Activated CD4-positive, alpha-beta T cell treated with anti-CD3 and anti-CD28 coated beads for 36 hours (primary cell): ENCODE measurements at regions not wholly inside any gene's neighbourhood (a gene's known extent, or its start where the extent isn't known, plus 50 kb on each side); places are given as distances from the start of the nearest gene placed in this dataset.
A peak's percentile ranks its signal among the peaks of the same experiment; 100 is the strongest.

Experiments used
- ATAC-seq: fragments of 200-7000 bp; cut with Tn5 transposase; one replicate; pipeline ENCODE4 v1.10.0; 2021; ENCODE audit warnings: mild to moderate bottlenecking, moderate library complexity
- CTCF ChIA-PET: fragments of 350-600 bp; sonication (Branson Sonifier 250); formaldehyde crosslinking; loops from one replicate; lab custom pipeline; 2021; ENCODE audit warnings: antibody characterized with exemption; lab: Charles Lee
- POLR2A ChIA-PET: fragments of 350-600 bp; sonication (Branson Sonifier 250); formaldehyde crosslinking; loops from one replicate; lab custom pipeline; 2021; ENCODE audit warnings: antibody characterized with exemption, inconsistent platforms; lab: Charles Lee
- DNase-seq: peaks from one replicate; pipeline ENCODE4 v3.0.0-alpha.2; 2020
- H3K27ac Mint-ChIP-seq: one replicate; pipeline ENCODE4 v1.8.0; 2021; ENCODE audit warnings: mixed read lengths
- H3K27me3 Mint-ChIP-seq: one replicate; pipeline ENCODE4 v1.8.0; 2021; ENCODE audit warnings: mixed read lengths
- H3K36me3 Mint-ChIP-seq: one replicate; pipeline ENCODE4 v1.8.0; 2021; ENCODE audit warnings: low read depth, mixed read lengths
- H3K4me1 Mint-ChIP-seq: one replicate; pipeline ENCODE4 v1.8.0; 2021; ENCODE audit warnings: mixed read lengths
- H3K4me3 Mint-ChIP-seq: one replicate; pipeline ENCODE4 v1.8.0; 2021; ENCODE audit warnings: mild to moderate bottlenecking, moderate library complexity, mixed read lengths
- H3K9me3 Mint-ChIP-seq: one replicate; pipeline ENCODE4 v1.8.0; 2021; ENCODE audit warnings: low read depth, mixed read lengths
- intact Hi-C, 2 experiments: fragments of 100-400 bp; cut with DNase I in 1 of 2; cut with micrococcal nuclease in 1 of 2; formaldehyde crosslinking; loops; one replicate each; pipeline versions ENCODE4 v1.14.2 to v1.15.1; 2022 to 2024; cut with DNase I, micrococcal nuclease

GRCh38 chr7:98541101-98541500 lies 76.0 kb upstream of the NPTX2 start:
- no peaks in the 10 kb centered on the region for H3K27me3 Mint-ChIP-seq
- H3K27ac Mint-ChIP-seq, result no peak overlapping the region
- intact Hi-C loops, result no loop called here
- ATAC-seq (no peak), DNase-seq (no peak)
- ChIA-PET POLR2A (no interaction called here), CTCF (no interaction called here)
- no peaks in the 10 kb centered on the region for H3K4me1 Mint-ChIP-seq
- H3K36me3 Mint-ChIP-seq, result no peaks in the 10 kb centered on the region
- peaks cover 6% of the 10 kb centered on the region for H3K9me3 Mint-ChIP-seq
- H3K4me3 Mint-ChIP-seq, result no peak overlapping the region

- intact Hi-C loops, result no loop called here
- H3K27me3 Mint-ChIP-seq, result no peaks in the 10 kb centered on the region
- ATAC-seq (no peak), DNase-seq (no peak)
- ChIA-PET POLR2A (no interaction called here), CTCF (no interaction called here)
- H3K4me3 Mint-ChIP-seq, result no peak overlapping the region
- no peaks in the 10 kb centered on the region for H3K4me1 Mint-ChIP-seq
- no peaks in the 10 kb centered on the region for H3K36me3 Mint-ChIP-seq
- no peak overlapping the region for H3K27ac Mint-ChIP-seq
- H3K9me3 Mint-ChIP-seq, result peaks cover 6% of the 10 kb centered on the region
These were observed 77.2 kb upstream of the NPTX2 start for GRCh38 chr7:98539865-98540264.

- Mint-ChIP-seq H3K27me3 (peaks cover 2% of the 10 kb centered on the region), H3K4me1 (no peaks in the 10 kb centered on the region), H3K27ac (no peak overlapping the region), H3K4me3 (no peak overlapping the region), H3K9me3 (peaks cover 6% of the 10 kb centered on the region), H3K36me3 (no peaks in the 10 kb centered on the region)
- CTCF ChIA-PET, result no interaction called here
- ATAC-seq (no peak), DNase-seq (no peak)
- intact Hi-C loops, result no loop called here
- POLR2A ChIA-PET, result no interaction called here
These were observed 80.3 kb upstream of the NPTX2 start for GRCh38 chr7:98536803-98537202.

- intact Hi-C loops, result no loop called here
- Mint-ChIP-seq H3K36me3 (no peaks in the 10 kb centered on the region), H3K4me1 (no peaks in the 10 kb centered on the region), H3K9me3 (peaks cover 6% of the 10 kb centered on the region), H3K27ac (no peak overlapping the region), H3K4me3 (no peak overlapping the region), H3K27me3 (peaks cover 2% of the 10 kb centered on the region)
- CTCF ChIA-PET, result no interaction called here
- DNase-seq (no peak), ATAC-seq (no peak)
- POLR2A ChIA-PET, result no interaction called here
These were observed 82.6 kb upstream of the NPTX2 start for GRCh38 chr7:98534493-98534892.

- no peak overlapping the region for H3K4me3 Mint-ChIP-seq
- ChIA-PET CTCF (no interaction called here), POLR2A (no interaction called here)
- H3K27ac Mint-ChIP-seq, result no peak overlapping the region
- H3K4me1 Mint-ChIP-seq, result no peaks in the 10 kb centered on the region
- DNase-seq (no peak), ATAC-seq (no peak)
- no peaks in the 10 kb centered on the region for H3K36me3 Mint-ChIP-seq
- H3K27me3 Mint-ChIP-seq, result peaks cover 2% of the 10 kb centered on the region
- H3K9me3 Mint-ChIP-seq, result peaks cover 4% of the 10 kb centered on the region
- intact Hi-C loops, result no loop called here
These were observed 85.4 kb upstream of the NPTX2 start for GRCh38 chr7:98531717-98532116.

- no peak overlapping the region for H3K27ac Mint-ChIP-seq
- ChIA-PET CTCF (no interaction called here), POLR2A (no interaction called here)
- ATAC-seq (no peak), DNase-seq (no peak)
- H3K27me3 Mint-ChIP-seq, result no peaks in the 10 kb centered on the region
- no peaks in the 10 kb centered on the region for H3K36me3 Mint-ChIP-seq
- H3K4me1 Mint-ChIP-seq, result no peaks in the 10 kb centered on the region
- no peak overlapping the region for H3K4me3 Mint-ChIP-seq
- intact Hi-C loops, result no loop called here
- H3K9me3 Mint-ChIP-seq, result no peaks in the 10 kb centered on the region
These were observed 89.0 kb upstream of the NPTX2 start for GRCh38 chr7:98528079-98528478.

GRCh38 chr7:98526059-98526458 lies 91.0 kb upstream of the NPTX2 start:
- Mint-ChIP-seq H3K27me3 (no peaks in the 10 kb centered on the region), H3K4me1 (no peaks in the 10 kb centered on the region), H3K36me3 (no peaks in the 10 kb centered on the region), H3K27ac (no peak overlapping the region), H3K4me3 (no peak overlapping the region), H3K9me3 (no peaks in the 10 kb centered on the region)
- no peak for ATAC-seq
- ChIA-PET POLR2A (no interaction called here), CTCF (no interaction called here)
- intact Hi-C loops, result no loop called here
- DNase-seq, result no peak

- Mint-ChIP-seq H3K36me3 (no peaks in the 10 kb centered on the region), H3K9me3 (no peaks in the 10 kb centered on the region)
These were observed 95.9 kb upstream of the NPTX2 start for GRCh38 chr7:98521089-98521692.

GRCh38 chr7:98520356-98520951 lies 96.6 kb upstream of the NPTX2 start:
- CTCF ChIA-PET, result no interaction called here
- no peak overlapping the region for H3K4me3 Mint-ChIP-seq
- no peaks in the 10 kb centered on the region for H3K4me1 Mint-ChIP-seq
- intact Hi-C loops, result no loop called here
- peak; percentile 24 for DNase-seq
- no peaks in the 10 kb centered on the region for H3K9me3 Mint-ChIP-seq
- POLR2A ChIA-PET, result no interaction called here
- no peaks in the 10 kb centered on the region for H3K27me3 Mint-ChIP-seq
- no peak for ATAC-seq
- H3K36me3 Mint-ChIP-seq, result no peaks in the 10 kb centered on the region
- no peak overlapping the region for H3K27ac Mint-ChIP-seq

More at GRCh38 chr7:98521089-98521692, 95.9 kb upstream of the NPTX2 start:
- CTCF ChIA-PET, result no interaction called here
- Mint-ChIP-seq H3K4me1 (no peaks in the 10 kb centered on the region), H3K27ac (no peak overlapping the region), H3K4me3 (no peak overlapping the region), H3K27me3 (no peaks in the 10 kb centered on the region)
- DNase-seq (no peak), ATAC-seq (no peak)
- intact Hi-C loops, result no loop called here
- POLR2A ChIA-PET, result no interaction called here

- intact Hi-C loops, result no loop called here
- Mint-ChIP-seq H3K27ac (no peak overlapping the region), H3K4me1 (no peaks in the 10 kb centered on the region), H3K27me3 (no peaks in the 10 kb centered on the region), H3K9me3 (no peaks in the 10 kb centered on the region), H3K4me3 (no peak overlapping the region), H3K36me3 (no peaks in the 10 kb centered on the region)
- ATAC-seq (no peak), DNase-seq (no peak)
- CTCF ChIA-PET, result interaction anchor here (0.5 kb wide), 1 partner anchor 376 kb away, joined by 3 read pairs; no protein-coding TSS in a partner anchor
- POLR2A ChIA-PET, result no interaction called here
These were observed 98.7 kb upstream of the NPTX2 start for GRCh38 chr7:98518159-98518947.

- intact Hi-C loops, result no loop called here
- ChIA-PET POLR2A (no interaction called here), CTCF (no interaction called here)
- DNase-seq (no peak), ATAC-seq (no peak)
- no peaks in the 10 kb centered on the region for H3K36me3 Mint-ChIP-seq
- H3K27me3 Mint-ChIP-seq, result no peaks in the 10 kb centered on the region
- H3K27ac Mint-ChIP-seq, result no peak overlapping the region
- H3K4me3 Mint-ChIP-seq, result no peak overlapping the region
- no peaks in the 10 kb centered on the region for H3K9me3 Mint-ChIP-seq
- no peaks in the 10 kb centered on the region for H3K4me1 Mint-ChIP-seq
These were observed 101.9 kb upstream of the NPTX2 start for GRCh38 chr7:98515201-98515600.
